Kidney glomerular epithelial cell (primary cell): ENCODE measurements at regions not wholly inside any gene's neighbourhood (a gene's known extent, or its start where the extent isn't known, plus 50 kb on each side); places are given as distances from the start of the nearest gene placed in this dataset.

Source experiments
- DNase-seq: peaks from one replicate; lab custom pipeline; 2025; lab: John Stamatoyannopoulos, UW

DNA sequence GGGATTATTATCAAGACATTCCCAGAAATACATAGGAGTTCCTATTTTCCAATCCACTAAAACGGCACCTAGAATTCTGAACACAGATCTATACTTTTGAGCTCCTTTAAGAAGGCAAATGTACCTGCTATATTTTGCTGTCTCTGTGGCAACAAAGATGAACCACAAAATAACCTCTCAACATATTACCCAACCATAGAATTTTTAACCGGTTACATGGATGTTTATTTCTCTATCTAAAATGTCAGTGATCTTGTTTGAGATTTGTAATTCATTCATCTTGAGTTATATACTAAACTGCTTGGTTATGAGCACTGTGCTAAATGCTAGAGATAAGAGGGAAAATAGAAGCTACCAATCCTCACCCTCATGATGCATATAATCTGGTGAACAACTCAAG, 117.5 kb upstream of the HMGCLL1 start:
- no peak for DNase-seq

DNA sequence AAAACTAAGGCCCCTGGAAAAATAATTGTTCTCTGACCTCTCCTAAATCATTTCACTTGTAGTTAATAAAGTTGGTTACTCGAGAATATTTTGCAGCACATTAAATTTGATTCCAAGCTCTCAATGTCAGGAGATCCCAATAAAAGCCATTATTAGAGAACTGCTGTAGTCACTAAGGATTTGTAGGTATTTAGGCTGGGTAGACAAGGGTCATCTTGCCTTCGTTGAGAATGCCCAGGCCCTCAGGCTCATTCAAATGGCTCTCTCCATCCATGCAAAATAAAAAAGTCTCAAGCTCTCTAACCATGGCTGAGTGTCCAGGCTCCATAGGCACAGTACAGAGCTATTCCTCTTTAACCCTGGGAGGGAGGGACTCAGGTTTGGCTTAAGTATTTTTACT, 117.0 kb upstream of the HMGCLL1 start:
- no peak for DNase-seq

DNA sequence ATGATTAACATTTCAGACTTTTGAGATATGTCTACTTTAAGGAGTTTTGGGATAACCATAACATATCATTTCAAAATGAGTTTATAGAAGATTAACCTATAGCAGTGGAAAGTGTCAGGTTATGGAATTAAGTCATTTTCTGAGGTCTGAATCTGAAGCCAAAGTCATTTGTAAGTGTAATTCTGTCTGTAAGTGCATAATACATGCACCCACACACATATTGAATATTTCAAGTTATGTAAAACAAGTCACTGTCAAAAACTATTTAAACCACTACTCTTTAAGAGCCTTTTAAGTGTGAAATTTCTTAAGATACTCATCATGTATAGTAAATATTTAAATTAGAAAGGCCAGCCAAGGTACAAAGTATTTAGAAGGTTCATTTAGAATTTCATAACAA, 115.8 kb upstream of the HMGCLL1 start:
- no peak for DNase-seq

- DNase-seq: peak; percentile 37
These were observed 115.2 kb upstream of the HMGCLL1 start for GRCh38 chr6:55694148-55694547.

- no peak for DNase-seq
These were observed 100.5 kb upstream of the HMGCLL1 start for GRCh38 chr6:55679503-55679902.

DNA sequence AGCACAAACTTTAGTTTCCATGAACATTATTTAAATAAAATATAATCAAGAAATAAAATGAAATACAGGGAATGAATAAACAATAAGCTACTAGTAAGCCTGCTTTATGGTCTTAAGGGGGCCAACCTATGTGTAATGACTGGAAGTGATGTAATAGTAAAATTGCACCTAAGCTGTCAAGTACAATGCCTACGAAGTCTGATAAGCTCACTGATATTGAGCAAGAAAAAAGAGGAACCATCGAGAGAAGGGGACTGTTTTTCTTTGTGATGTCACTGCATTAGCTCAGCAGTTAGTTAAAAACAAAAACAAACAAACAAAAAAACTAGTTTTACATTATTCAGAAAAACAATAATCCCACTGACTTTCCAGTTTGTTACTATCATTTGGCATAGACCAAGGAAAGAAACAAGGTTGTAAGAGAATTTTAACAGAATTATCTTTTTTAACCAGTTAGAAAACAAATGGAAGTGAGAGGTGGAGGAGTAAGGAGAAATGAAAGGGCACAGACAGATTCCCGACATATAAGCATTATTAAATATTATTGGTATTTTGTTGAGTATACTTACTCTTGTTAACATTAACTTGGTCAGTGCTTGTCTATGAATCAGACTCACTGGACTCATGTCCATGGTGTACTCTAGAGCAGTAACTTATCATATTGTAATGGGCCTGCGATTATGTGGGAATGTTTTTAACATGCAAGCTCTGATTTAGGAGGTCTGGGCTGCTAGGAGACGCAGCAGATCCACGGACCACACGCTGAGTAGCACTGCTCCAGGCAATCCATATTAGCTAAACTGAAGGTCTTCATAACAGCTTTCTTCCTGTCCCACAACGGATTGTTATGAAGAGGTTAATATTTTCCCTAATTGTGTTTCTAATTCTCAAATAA, 99.6 kb upstream of the HMGCLL1 start:
- DNase-seq: no peak

DNA sequence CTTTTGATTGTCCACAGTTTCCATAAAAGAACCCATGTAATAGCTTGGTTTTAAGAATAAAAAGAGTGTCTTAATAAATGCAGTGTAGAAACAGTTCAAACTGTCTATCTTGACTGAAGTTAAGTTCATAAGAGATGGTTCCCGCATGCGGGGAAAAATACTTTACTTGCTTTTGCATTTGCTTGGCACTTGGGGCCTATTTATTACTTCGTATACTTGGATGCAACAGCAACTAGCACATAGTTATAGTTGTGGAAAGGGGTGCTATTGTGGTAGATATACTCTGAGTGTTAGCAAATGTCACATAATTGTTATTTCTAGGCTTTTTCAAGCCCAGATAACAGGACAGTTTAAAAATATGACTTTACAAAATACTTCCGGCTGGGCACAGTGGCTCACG, 97.7 kb upstream of the HMGCLL1 start:
- no peak for DNase-seq

- DNase-seq: no peak
These were observed 96.9 kb upstream of the HMGCLL1 start for GRCh38 chr6:55675941-55676340.

DNA sequence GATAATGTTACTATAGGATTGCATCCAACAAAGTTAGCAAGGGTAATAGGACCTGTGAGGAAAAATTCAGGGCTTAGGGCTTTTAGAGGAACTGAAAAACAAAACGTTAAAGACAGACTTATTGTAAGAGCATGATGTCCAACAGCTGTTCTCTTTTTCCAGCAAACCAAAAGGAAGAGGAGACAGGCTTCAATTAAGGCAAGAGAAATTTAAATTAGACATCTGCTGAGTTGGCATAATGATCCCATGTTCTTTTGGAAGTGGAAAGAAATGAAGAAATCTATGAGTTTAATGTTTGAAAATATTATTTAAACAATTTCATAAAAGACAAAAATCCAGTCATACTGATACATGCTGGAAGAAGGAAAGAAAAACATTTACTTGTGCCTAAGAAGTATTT, 95.7 kb upstream of the HMGCLL1 start:
- DNase-seq: no peak

- DNase-seq: no peak
These were observed 91.9 kb upstream of the HMGCLL1 start for GRCh38 chr6:55670850-55671413.

GRCh38 chr6:55669028-55669427, 90.0 kb upstream of the HMGCLL1 start:
- DNase-seq: no peak

GRCh38 chr6:55668591-55668990, 89.6 kb upstream of the HMGCLL1 start:
- no peak for DNase-seq

DNA sequence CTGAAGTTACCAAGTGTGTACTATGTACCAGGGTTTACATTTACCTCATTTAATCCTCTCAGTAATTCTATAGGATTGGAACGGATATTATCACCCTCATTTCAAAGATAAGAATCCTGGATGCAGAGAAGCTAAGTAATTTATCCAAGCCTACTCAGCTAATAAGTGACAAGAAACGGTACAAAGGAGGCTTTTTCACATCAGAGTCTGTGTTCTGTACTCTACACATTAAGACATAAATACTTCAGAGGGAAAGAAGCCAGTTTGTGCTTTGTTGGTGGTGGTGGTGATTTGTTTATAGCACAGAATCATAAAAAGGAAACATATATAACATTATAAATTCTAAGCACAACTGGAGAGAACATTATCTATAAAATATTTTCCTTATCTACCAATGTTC, 88.3 kb upstream of the HMGCLL1 start:
- DNase-seq: no peak

DNA sequence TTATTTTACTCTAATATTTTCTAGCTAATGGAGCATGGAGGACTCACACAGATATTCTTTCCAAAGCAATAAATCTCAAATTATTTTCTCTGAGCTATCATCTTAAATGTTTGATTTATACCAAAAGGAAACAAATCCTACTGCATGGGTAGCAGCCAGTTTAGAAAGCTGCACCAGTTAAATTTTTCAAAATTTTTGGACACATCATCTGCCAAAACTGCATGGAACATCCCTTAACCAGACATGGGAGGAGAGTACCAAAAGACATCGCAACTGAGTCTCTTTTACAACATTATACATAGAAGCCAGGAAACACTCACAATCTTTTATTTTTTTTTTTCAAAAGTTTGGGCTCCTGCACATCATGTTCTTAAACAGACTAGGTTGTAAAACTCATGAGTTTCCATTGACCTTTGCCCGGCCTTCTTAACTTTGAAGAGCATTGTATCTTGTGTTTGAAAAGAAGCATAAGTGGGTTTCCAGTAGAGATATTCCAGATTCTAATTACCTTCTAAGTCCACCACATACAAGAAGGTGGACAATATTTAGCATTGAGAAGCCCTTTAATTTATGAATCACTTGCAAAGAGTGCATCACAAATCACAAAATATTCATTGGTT, 87.7 kb upstream of the HMGCLL1 start:
- DNase-seq: no peak

GRCh38 chr6:55666037-55666436, 87.0 kb upstream of the HMGCLL1 start:
- DNase-seq: no peak

- no peak for DNase-seq
These were observed 85.9 kb upstream of the HMGCLL1 start for GRCh38 chr6:55664591-55665587.

GRCh38 chr6:55663914-55664313, 84.9 kb upstream of the HMGCLL1 start:
- no peak for DNase-seq

DNA sequence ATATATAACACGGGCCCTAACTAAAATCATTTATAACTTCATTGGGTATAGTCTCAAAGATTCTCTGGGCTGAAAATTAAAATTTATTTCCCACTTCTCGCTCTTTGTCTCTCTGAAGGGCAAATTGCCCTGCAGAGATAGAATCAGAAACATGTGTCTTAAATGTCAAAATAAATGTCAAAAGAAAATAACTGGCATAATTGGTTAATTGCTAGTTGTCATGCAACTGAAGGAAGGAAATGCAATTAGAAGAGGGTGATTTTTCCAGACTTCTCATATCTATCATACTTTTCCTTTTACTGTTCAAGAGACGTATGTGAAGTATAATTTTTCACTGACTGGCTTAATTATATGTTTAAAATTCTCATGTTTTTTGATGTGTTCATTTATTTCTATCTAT, 80.3 kb upstream of the HMGCLL1 start:
- no peak for DNase-seq

DNA sequence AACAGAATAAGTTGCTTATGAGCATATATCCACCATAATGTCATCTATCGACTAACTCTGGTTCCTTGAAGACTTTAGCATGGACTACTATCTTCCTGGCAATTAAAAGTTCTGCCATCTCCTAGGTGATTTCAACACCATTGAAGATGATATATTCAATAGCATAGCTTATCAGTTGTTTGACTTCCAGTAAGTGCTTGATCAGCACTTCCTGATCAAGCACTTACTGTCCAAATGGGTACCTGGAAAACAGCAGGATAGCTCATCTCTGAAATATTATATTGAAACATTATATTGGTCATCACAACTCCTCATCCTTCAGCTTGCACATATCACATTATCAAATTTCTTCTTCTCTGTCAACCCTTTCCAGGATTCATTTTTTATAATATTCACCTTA, 75.5 kb upstream of the HMGCLL1 start:
- DNase-seq: no peak

GRCh38 chr6:55652429-55652828, 73.4 kb upstream of the HMGCLL1 start:
- DNase-seq: no peak

DNA sequence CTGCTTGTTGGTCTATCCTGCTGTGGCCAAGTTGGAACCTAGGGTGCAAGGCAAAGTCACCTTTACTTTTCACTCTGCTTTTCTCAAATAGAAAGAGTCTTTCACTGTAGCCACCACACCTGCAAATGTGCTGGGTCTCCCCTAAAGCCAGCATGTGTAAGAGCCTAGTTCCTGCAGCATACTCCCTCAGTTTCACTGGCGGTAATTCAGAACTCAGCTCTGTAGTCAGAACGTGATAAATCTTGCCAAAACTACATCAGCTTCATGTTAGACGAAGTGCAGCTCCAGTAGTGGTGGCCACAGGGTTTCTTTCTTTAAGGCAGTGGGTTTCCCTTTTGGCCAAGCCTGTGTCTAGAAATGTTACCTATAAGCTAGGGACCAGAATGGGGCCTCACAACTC, 72.0 kb upstream of the HMGCLL1 start:
- DNase-seq: no peak

DNA sequence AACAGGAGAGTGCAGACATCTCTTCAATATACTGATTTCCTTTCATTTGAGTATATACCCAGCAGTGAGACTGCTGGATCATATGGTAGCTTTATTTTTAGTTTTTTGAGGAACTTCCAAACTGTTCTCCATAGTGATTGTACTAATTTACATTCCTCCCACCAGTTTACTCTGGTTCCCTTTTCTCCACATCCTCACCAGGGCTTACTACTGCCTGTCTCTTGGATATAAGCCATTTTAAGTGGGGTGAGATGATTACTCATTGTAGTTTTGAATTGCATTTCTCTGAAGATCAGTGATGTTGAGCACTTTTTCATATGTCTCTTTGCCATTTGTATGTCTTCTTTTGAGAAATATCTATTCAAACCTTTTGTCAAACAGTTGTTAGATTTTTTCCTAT, 64.9 kb upstream of the HMGCLL1 start:
- DNase-seq: no peak
